H1 (cell line): ENCODE measurements at regions not wholly inside any gene's neighbourhood (a gene's known extent, or its start where the extent isn't known, plus 50 kb on each side); places are given as distances from the start of the nearest gene placed in this dataset.

ENCODE experiments used
- CTCF ChIA-PET: fragments of 300-600 bp; sonication (Branson Sonifier 250); formaldehyde crosslinking; loops from one replicate; lab custom pipeline; 2021; ENCODE audit not compliant: partially characterized antibody; lab: Charles Lee
- POLR2A ChIA-PET: fragments of 300-600 bp; sonication (Branson Sonifier 250); formaldehyde crosslinking; loops from one replicate; lab custom pipeline; 2021; ENCODE audit warnings: inconsistent platforms; ENCODE audit not compliant: partially characterized antibody; lab: Charles Lee
- DNase-seq, 2 experiments: peaks; one replicate each; pipeline versions ENCODE4 v3.0.0 to v3.0.0-alpha.2; 2010 to 2022; ENCODE audit warnings: low spot score in 2 of 2, low read depth in 1 of 2, mixed read lengths in 1 of 2
- FAIRE-seq: peaks from 2 replicates; lab custom pipeline; 2011; peaks lifted over from hg19 to GRCh38; lab: Jason Lieb, UNC
- H2AFZ ChIP-seq: 2 replicates; pipeline ENCODE4 v1.8.1; 2012; ENCODE audit warnings: low read length, inconsistent platforms
- H2AK5ac ChIP-seq: 2 replicates; pipeline ENCODE4 v1.6.1; 2013; ENCODE audit warnings: low read depth, low read length
- H2BK120ac ChIP-seq: replicated peaks from 2 replicates; pipeline ENCODE3; 2013; ENCODE audit warnings: low read depth, low read length, inconsistent platforms
- H2BK12ac ChIP-seq: 2 replicates; pipeline ENCODE4 v1.6.1; 2013; ENCODE audit warnings: low read depth, low read length
- H2BK15ac ChIP-seq: 2 replicates; pipeline ENCODE4 v1.6.1; 2013; ENCODE audit warnings: low read length
- H2BK20ac ChIP-seq: 2 replicates; pipeline ENCODE4 v1.6.1; 2013; ENCODE audit warnings: low read length
- H2BK5ac ChIP-seq: 2 replicates; pipeline ENCODE4 v1.6.1; 2013; ENCODE audit warnings: low read depth, low read length
- H3K14ac ChIP-seq: 2 replicates; pipeline ENCODE4 v1.6.1; 2013; ENCODE audit warnings: inconsistent platforms; ENCODE audit not compliant: insufficient read length
- H3K18ac ChIP-seq: 2 replicates; pipeline ENCODE4 v1.6.1; 2013; ENCODE audit warnings: low read length; ENCODE audit errors: extremely low read depth
- H3K23ac ChIP-seq: 2 replicates; pipeline ENCODE4 v1.6.1; 2013; ENCODE audit warnings: inconsistent platforms; ENCODE audit not compliant: insufficient read length
- H3K23me2 ChIP-seq: 2 replicates; pipeline ENCODE4 v1.6.1; 2013; ENCODE audit warnings: low read depth, low read length
- H3K27ac ChIP-seq: 2 replicates; pipeline ENCODE4 v1.6.1; 2011; ENCODE audit warnings: low read depth, low read length, inconsistent platforms
- H3K27me3 ChIP-seq, 4 experiments: replicated peaks in 1 of 4; 1 replicate in 1 of 4; 2 replicates in 3 of 4; pipeline versions ENCODE4 v1.6.1 to v1.8.1; 2011 to 2013; ENCODE audit warnings: low read length in 3 of 4, mild to moderate bottlenecking in 3 of 4, inconsistent platforms in 2 of 4, mixed read lengths in 2 of 4, moderate library complexity in 1 of 4; ENCODE audit not compliant: control insufficient read depth in 3 of 4, insufficient read depth in 3 of 4; ENCODE audit errors: extremely low read depth in 1 of 4
- H3K36me3 ChIP-seq, 4 experiments: 2 replicates each; pipeline versions ENCODE4 v1.6.1 to v1.8.1; 2011 to 2013; ENCODE audit warnings: mild to moderate bottlenecking in 4 of 4, low read length in 3 of 4, moderate library complexity in 2 of 4, control low read depth in 1 of 4, inconsistent platforms in 1 of 4; ENCODE audit not compliant: insufficient read depth in 4 of 4, control insufficient read depth in 2 of 4
- H3K4ac ChIP-seq: replicated peaks from 2 replicates; pipeline ENCODE3; 2013; ENCODE audit warnings: low read length, low read depth, mixed read lengths, inconsistent platforms; ENCODE audit not compliant: insufficient read length
- H3K4me1 ChIP-seq, 4 experiments: replicated peaks in 1 of 4; 1 replicate in 1 of 4; 2 replicates in 3 of 4; pipeline versions ENCODE4 v1.6.1 to v1.8.1; 2011 to 2013; ENCODE audit warnings: low read length in 3 of 4, inconsistent platforms in 2 of 4, mixed read lengths in 1 of 4; ENCODE audit not compliant: insufficient read depth in 4 of 4, control insufficient read depth in 3 of 4
- H3K4me2 ChIP-seq, 2 experiments: 2 replicates each; pipeline versions ENCODE4 v1.6.1 to v1.8.1; 2011 to 2013; ENCODE audit warnings: low read depth in 2 of 2, low read length in 2 of 2, control low read depth in 1 of 2, inconsistent platforms in 1 of 2, mild to moderate bottlenecking in 1 of 2; ENCODE audit not compliant: insufficient read depth in 1 of 2
- H3K4me3 ChIP-seq, 4 experiments: fragments of 200-600, 300-600 bp in 1 of 4; sonication (generic), shearing (Covaris generic), sonication (Bioruptor Twin) in 1 of 4; 2 replicates each; pipeline versions ENCODE4 v1.5.1 to v1.8.1; 2011 to 2016; ENCODE audit warnings: low read length in 4 of 4, low read depth in 3 of 4, control low read depth in 2 of 4, inconsistent platforms in 2 of 4, mild to moderate bottlenecking in 2 of 4, mixed read lengths in 1 of 4, moderate library complexity in 1 of 4; ENCODE audit not compliant: insufficient read depth in 2 of 4; ENCODE audit errors: extremely low read depth in 1 of 4
- H3K56ac ChIP-seq: replicated peaks from 2 replicates; pipeline ENCODE3; 2013; ENCODE audit warnings: low read depth, mild to moderate bottlenecking, mixed read lengths, low read length, inconsistent platforms; ENCODE audit not compliant: insufficient read length
- H3K79me1 ChIP-seq: 2 replicates; pipeline ENCODE4 v1.6.1; 2013; ENCODE audit warnings: low read depth, low read length, control low read depth
- H3K79me2 ChIP-seq, 2 experiments: 2 replicates each; pipeline versions ENCODE4 v1.6.1 to v1.8.1; 2012 to 2013; ENCODE audit warnings: low read length in 2 of 2, mild to moderate bottlenecking in 2 of 2, inconsistent platforms in 1 of 2; ENCODE audit not compliant: insufficient read depth in 2 of 2, control insufficient read depth in 1 of 2
- H3K9ac ChIP-seq, 4 experiments: replicated peaks in 1 of 4; 1 replicate in 1 of 4; 2 replicates in 3 of 4; pipeline versions ENCODE4 v1.6.1 to v1.8.1; 2011 to 2013; ENCODE audit warnings: low read depth in 3 of 4, low read length in 3 of 4, control low read depth in 2 of 4, mild to moderate bottlenecking in 2 of 4, moderate library complexity in 2 of 4, inconsistent platforms in 1 of 4; ENCODE audit errors: extremely low read depth in 1 of 4
- H3K9me3 ChIP-seq, 2 experiments: 2 replicates each; pipeline versions ENCODE4 v1.6.1 to v1.8.1; 2012 to 2013; ENCODE audit warnings: mild to moderate bottlenecking in 2 of 2, moderate library complexity in 2 of 2, control low read depth in 1 of 2, inconsistent platforms in 1 of 2, low read depth in 1 of 2, low read length in 1 of 2, mixed read lengths in 1 of 2; ENCODE audit not compliant: insufficient read depth in 2 of 2
- H4K20me1 ChIP-seq, 2 experiments: replicated peaks in 1 of 2; 2 replicates each; pipeline versions ENCODE3 to v1.8.1; 2011 to 2013; ENCODE audit warnings: inconsistent platforms in 2 of 2, low read length in 2 of 2, mild to moderate bottlenecking in 1 of 2; ENCODE audit not compliant: insufficient read depth in 2 of 2, control insufficient read depth in 1 of 2
- H4K5ac ChIP-seq: 2 replicates; pipeline ENCODE4 v1.6.1; 2013; ENCODE audit warnings: low read length, low read depth, mixed read lengths, inconsistent platforms; ENCODE audit not compliant: insufficient read length
- H4K8ac ChIP-seq: 2 replicates; pipeline ENCODE4 v1.8.0; 2013; ENCODE audit warnings: mild to moderate bottlenecking, moderate library complexity, low read length, inconsistent platforms; ENCODE audit not compliant: insufficient read depth; ENCODE audit errors: extremely low read depth
- H4K91ac ChIP-seq: replicated peaks from 2 replicates; pipeline ENCODE3; 2013; ENCODE audit warnings: low read length, mixed read lengths, inconsistent platforms; ENCODE audit not compliant: insufficient read length
- ATF3 ChIP-seq: IDR thresholded peaks from 2 replicates; pipeline ENCODE4 v1.6.1; 2011; ENCODE audit warnings: low read depth, mild to moderate bottlenecking, low read length; ENCODE audit not compliant: insufficient read depth
- BACH1 ChIP-seq: IDR thresholded peaks from 2 replicates; pipeline ENCODE4 v1.6.1; 2012; ENCODE audit warnings: low read length, improper control_type of control experiment
- CBX5 ChIP-seq: fragments of 300-800, 300-1000 bp; sonication (generic); IDR thresholded peaks from 2 replicates; pipeline ENCODE4 v1.7.1; 2016; ENCODE audit warnings: antibody characterized with exemption, low read length, low read depth
- CTBP2 ChIP-seq: IDR thresholded peaks from 2 replicates; pipeline ENCODE4 v1.7.0; 2011; ENCODE audit warnings: borderline replicate concordance, mild to moderate bottlenecking, moderate library complexity, mixed read lengths, low read length; ENCODE audit not compliant: insufficient read depth, insufficient read length
- FOSL1 ChIP-seq: IDR thresholded peaks from 2 replicates; pipeline ENCODE4 v1.6.1; 2011; ENCODE audit warnings: mild to moderate bottlenecking, low read depth, low read length, moderate library complexity; ENCODE audit not compliant: insufficient read depth
- JUND ChIP-seq: IDR thresholded peaks from 2 replicates; pipeline ENCODE4 v1.6.1; 2011; ENCODE audit warnings: mild to moderate bottlenecking, improper control_type of control experiment, low read length
- MAX ChIP-seq: IDR thresholded peaks from 2 replicates; pipeline ENCODE4 v1.6.1; 2012; ENCODE audit warnings: inconsistent platforms
- POLR2AphosphoS5 ChIP-seq: IDR thresholded peaks from 2 replicates; pipeline ENCODE4 v1.6.1; 2011; ENCODE audit warnings: low read depth, low read length
- POU5F1 ChIP-seq: IDR thresholded peaks from 2 replicates; pipeline ENCODE4 v1.6.1; 2011; ENCODE audit warnings: low read depth, mild to moderate bottlenecking, low read length, moderate library complexity
- RAD21 ChIP-seq, 2 experiments: IDR thresholded peaks in 1 of 2; conservative IDR thresholded peaks in 1 of 2; 2 replicates each; pipeline ENCODE4 v1.6.1; 2011; ENCODE audit warnings: low read depth in 2 of 2, low read length in 2 of 2, improper control_type of control experiment in 1 of 2, inconsistent platforms in 1 of 2, mild to moderate bottlenecking in 1 of 2, moderate library complexity in 1 of 2
- SP2 ChIP-seq: IDR thresholded peaks from 2 replicates; pipeline ENCODE4 v1.6.1; 2012; ENCODE audit warnings: mild to moderate bottlenecking, low read length, inconsistent platforms
- SP4 ChIP-seq: IDR thresholded peaks from 2 replicates; pipeline ENCODE4 v1.6.1; 2012; ENCODE audit warnings: low read length, inconsistent platforms
- SRF ChIP-seq: IDR thresholded peaks from 2 replicates; pipeline ENCODE4 v1.6.1; 2011; ENCODE audit warnings: mild to moderate bottlenecking, low read depth, low read length, moderate library complexity
- USF2 ChIP-seq: IDR thresholded peaks from 2 replicates; pipeline ENCODE4 v1.6.1; 2011; ENCODE audit warnings: low read length, improper control_type of control experiment
- WGBS, 2 experiments: shearing (Covaris generic) in 1 of 2; methylation state at CpG; one replicate each; pipeline versions ENCODE4 v1.1.6 to v1.1.7; 2013 to 2015; ENCODE audit warnings: low lambda C conversion rate in 2 of 2, mixed read lengths in 2 of 2, inconsistent platforms in 1 of 2, low coverage in 1 of 2, missing lambda C conversion rate in 1 of 2; ENCODE audit not compliant: insufficient replicate concordance in 2 of 2, insufficient coverage in 1 of 2, insufficient read length in 1 of 2; ENCODE audit errors: extremely low coverage in 1 of 2, missing lambda C conversion rate in 1 of 2; 5-methylcytosine and 5-hydroxymethylcytosine counted together

GRCh38 chr7:114158854-114159253 lies 240.0 kb upstream of the PPP1R3A start:
- DNase-seq = no peak
- ChIA-PET POLR2A (no interaction called here), CTCF (no interaction called here)
- no peak overlapping the region for H3K4me2 ChIP-seq
- no peak overlapping the region for H4K91ac ChIP-seq
- H2BK12ac ChIP-seq = no peak overlapping the region
- no peak for FAIRE-seq
- H3K4me3 ChIP-seq = no peak overlapping the region
- H3K14ac ChIP-seq = no peak overlapping the region
- WGBS, 2 experiments = 92% methylated on average over 1 of the region's 1 CpG; no CpG with 5 or more reads in 1 of the 2 experiments
- H2AFZ ChIP-seq = no peak overlapping the region
- no peak overlapping the region for H2BK120ac ChIP-seq
- no peak overlapping the region for H3K23ac ChIP-seq
- no peak overlapping the region for H2AK5ac ChIP-seq
- H3K9ac ChIP-seq = no peak overlapping the region
- no peaks in the 10 kb centered on the region for H3K79me1 ChIP-seq
- H2BK15ac ChIP-seq = no peak overlapping the region
- no peak overlapping the region for H3K27ac ChIP-seq
- H4K5ac ChIP-seq = no peak overlapping the region
- no peaks in the 10 kb centered on the region for H3K9me3 ChIP-seq
- H3K18ac ChIP-seq = no peak overlapping the region
- H2BK5ac ChIP-seq = no peak overlapping the region
- no peak overlapping the region for H3K4ac ChIP-seq
- H3K4me1 ChIP-seq = peaks cover 4 to 11% (median 7%) of the 10 kb centered on the region in 4 experiments; a peak in 6 of 7 replicates
- no peak overlapping the region for H4K8ac ChIP-seq
- no peak overlapping the region for H2BK20ac ChIP-seq
- no peaks in the 10 kb centered on the region for H3K79me2 ChIP-seq
- H4K20me1 ChIP-seq = no peaks in the 10 kb centered on the region
- no peak overlapping the region for H3K56ac ChIP-seq
- no peaks in the 10 kb centered on the region for H3K36me3 ChIP-seq
- no peaks in the 10 kb centered on the region for H3K27me3 ChIP-seq
- H3K23me2 ChIP-seq = no peaks in the 10 kb centered on the region
- TF ChIP-seq BACH1 (no peak), POLR2AphosphoS5 (no peak), CBX5 (no peak), FOSL1 (no peak), CTBP2 (no peak), USF2 (no peak), SRF (no peak), SP2 (no peak), POU5F1 (no peak), MAX (no peak), ATF3 (no peak), RAD21 (IDR thresholded peaks at IDR 0.05 in 1 of 2, conservative IDR thresholded peaks at IDR 0.05 in 1 of 2; ENCODE audit: low read depth in 2 of 2, low read length in 2 of 2) (no peak), JUND (no peak), SP4 (no peak)
